PFSK-1 (cell line): ENCODE measurements at regions not wholly inside any gene's neighbourhood (a gene's known extent, or its start where the extent isn't known, plus 50 kb on each side); places are given as distances from the start of the nearest gene placed in this dataset.

Source experiments
- FOXP2 ChIP-seq: optimal IDR thresholded peaks from 2 replicates; pipeline ENCODE3; 2011; ENCODE audit warnings: borderline replicate concordance, control low read depth, inconsistent platforms; ENCODE audit not compliant: insufficient read depth; ENCODE audit errors: extremely low read length, extremely low read depth
- POLR2AphosphoS5 ChIP-seq: IDR thresholded peaks from 2 replicates; pipeline ENCODE4 v1.6.1; 2012; ENCODE audit warnings: low read depth, mild to moderate bottlenecking, control low read depth, low read length, moderate library complexity
- SIN3A ChIP-seq: IDR thresholded peaks from 2 replicates; pipeline ENCODE4 v1.6.1; 2012; ENCODE audit warnings: mild to moderate bottlenecking, low read length, moderate library complexity, borderline replicate concordance; ENCODE audit not compliant: insufficient read depth
- TAF1 ChIP-seq: IDR thresholded peaks from 2 replicates; pipeline ENCODE4 v1.6.1; 2012; ENCODE audit warnings: low read length, control low read depth, borderline replicate concordance; ENCODE audit not compliant: insufficient read depth
- TF ChIP-seq, protein P1 (sequence below), 2 experiments: IDR thresholded peaks; 2 replicates each; pipeline versions ENCODE4 v1.6.1 to v1.8.0; 2011 to 2012; ENCODE audit warnings: low read depth in 2 of 2, low read length in 2 of 2, control low read depth in 1 of 2, inconsistent platforms in 1 of 2, mild to moderate bottlenecking in 1 of 2, moderate library complexity in 1 of 2; ENCODE audit not compliant: insufficient read depth in 1 of 2

DNA sequence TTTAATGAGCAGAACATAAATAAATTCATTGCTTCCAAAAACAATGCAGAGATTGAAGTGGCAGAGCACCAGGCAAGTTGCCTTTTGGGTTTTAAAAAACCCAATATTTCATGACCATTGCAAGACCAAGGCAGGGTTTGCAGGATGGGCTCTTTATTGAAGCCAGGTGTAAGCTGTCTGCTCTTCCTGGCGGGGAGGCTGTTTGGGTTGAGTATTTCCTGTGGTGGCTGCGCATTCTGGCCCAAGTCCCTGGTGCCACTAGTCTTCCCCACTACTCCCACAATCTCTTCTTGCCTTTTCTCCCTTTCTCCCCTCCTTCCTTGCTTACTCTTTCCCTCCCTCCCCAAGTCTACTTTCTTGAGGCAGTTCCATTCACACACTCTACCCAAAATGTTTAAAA lies 116.4 kb downstream of the AKAP11 start:
- TF ChIP-seq POLR2AphosphoS5 (no peak), FOXP2 (no peak), TAF1 (no peak), SIN3A (no peak)
- TF ChIP-seq, protein P1, sequence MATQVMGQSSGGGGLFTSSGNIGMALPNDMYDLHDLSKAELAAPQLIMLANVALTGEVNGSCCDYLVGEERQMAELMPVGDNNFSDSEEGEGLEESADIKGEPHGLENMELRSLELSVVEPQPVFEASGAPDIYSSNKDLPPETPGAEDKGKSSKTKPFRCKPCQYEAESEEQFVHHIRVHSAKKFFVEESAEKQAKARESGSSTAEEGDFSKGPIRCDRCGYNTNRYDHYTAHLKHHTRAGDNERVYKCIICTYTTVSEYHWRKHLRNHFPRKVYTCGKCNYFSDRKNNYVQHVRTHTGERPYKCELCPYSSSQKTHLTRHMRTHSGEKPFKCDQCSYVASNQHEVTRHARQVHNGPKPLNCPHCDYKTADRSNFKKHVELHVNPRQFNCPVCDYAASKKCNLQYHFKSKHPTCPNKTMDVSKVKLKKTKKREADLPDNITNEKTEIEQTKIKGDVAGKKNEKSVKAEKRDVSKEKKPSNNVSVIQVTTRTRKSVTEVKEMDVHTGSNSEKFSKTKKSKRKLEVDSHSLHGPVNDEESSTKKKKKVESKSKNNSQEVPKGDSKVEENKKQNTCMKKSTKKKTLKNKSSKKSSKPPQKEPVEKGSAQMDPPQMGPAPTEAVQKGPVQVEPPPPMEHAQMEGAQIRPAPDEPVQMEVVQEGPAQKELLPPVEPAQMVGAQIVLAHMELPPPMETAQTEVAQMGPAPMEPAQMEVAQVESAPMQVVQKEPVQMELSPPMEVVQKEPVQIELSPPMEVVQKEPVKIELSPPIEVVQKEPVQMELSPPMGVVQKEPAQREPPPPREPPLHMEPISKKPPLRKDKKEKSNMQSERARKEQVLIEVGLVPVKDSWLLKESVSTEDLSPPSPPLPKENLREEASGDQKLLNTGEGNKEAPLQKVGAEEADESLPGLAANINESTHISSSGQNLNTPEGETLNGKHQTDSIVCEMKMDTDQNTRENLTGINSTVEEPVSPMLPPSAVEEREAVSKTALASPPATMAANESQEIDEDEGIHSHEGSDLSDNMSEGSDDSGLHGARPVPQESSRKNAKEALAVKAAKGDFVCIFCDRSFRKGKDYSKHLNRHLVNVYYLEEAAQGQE (IDR thresholded peaks at IDR 0.05; ENCODE audit: insufficient read depth in 1 of 2, low read depth in 2 of 2, low read length in 2 of 2) = no peak

- TF ChIP-seq POLR2AphosphoS5 = no peak
- TF ChIP-seq, protein P1 (IDR thresholded peaks at IDR 0.05; ENCODE audit: insufficient read depth in 1 of 2, low read depth in 2 of 2, low read length in 2 of 2) = no peak
- no peak for TF ChIP-seq TAF1
- TF ChIP-seq SIN3A = no peak
- TF ChIP-seq FOXP2 = no peak
These were observed 117.1 kb downstream of the AKAP11 start for GRCh38 chr13:42389041-42389440.

- TF ChIP-seq, protein P1 (IDR thresholded peaks at IDR 0.05; ENCODE audit: insufficient read depth in 1 of 2, low read depth in 2 of 2, low read length in 2 of 2) = no peak
- TF ChIP-seq FOXP2 (no peak), SIN3A (no peak), POLR2AphosphoS5 (no peak), TAF1 (no peak)
These were observed 120.2 kb downstream of the AKAP11 start for GRCh38 chr13:42392180-42392579.

DNA sequence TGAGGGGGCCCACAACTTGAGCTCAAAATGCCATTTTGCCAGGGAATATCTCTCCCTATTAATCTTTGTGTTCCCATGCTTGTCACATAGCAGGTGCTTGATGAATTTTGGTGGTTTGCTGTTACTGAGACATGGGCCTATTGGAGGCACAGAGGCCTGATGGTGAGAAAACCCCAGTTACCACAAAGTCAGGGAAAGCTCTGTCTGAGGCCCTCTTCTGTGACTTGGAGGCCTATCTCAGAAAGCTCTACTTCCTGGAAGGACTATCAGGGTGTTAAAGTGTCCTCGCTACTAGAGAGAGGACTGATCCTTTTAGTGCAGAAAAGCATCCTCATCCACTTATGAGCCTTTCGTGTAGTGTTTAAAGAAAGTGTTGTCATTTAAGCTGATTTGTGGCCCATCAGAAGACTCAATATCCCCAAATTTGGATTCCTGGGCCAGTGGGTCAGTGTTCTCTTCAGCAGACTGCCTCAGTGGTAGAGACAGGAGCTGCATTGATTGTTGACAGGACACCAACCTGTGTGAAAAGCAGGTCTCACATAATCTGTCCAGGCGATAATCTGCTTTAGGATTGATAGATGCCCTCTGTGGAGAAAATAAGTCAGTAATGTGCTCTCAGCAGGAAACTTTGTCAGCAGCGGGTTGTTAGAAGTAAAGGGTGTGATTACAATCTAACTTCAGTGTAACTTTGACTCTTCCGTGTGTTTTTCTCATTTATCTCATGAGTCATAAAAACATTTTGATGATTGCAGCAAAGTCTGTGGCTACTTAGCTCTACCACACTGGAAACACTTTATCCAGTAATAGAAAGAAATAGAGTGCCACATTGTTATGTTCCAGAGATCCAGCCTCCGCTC lies 121.0 kb downstream of the AKAP11 start:
- TF ChIP-seq SIN3A = no peak
- TF ChIP-seq POLR2AphosphoS5 = no peak
- no peak for TF ChIP-seq FOXP2
- TF ChIP-seq TAF1 = no peak
- TF ChIP-seq, protein P1 (IDR thresholded peaks at IDR 0.05; ENCODE audit: insufficient read depth in 1 of 2, low read depth in 2 of 2, low read length in 2 of 2) = no peak
